GM21737 (cell line): ENCODE measurements at regions not wholly inside any gene's neighbourhood (a gene's known extent, or its start where the extent isn't known, plus 50 kb on each side); places are given as distances from the start of the nearest gene placed in this dataset.
"Not testable (repeated sequence)": the region's sequence is repeated elsewhere in the genome, so short reads cannot be mapped to it uniquely, and the experiment has no call there.

Experiments used
- ATAC-seq: cut with Tn5 transposase; IDR thresholded peaks from one replicate; pipeline ENCODE4 v1.9.1; 2021; ENCODE audit warnings: mild to moderate bottlenecking, moderate library complexity; ENCODE audit not compliant: unreplicated experiment

DNA sequence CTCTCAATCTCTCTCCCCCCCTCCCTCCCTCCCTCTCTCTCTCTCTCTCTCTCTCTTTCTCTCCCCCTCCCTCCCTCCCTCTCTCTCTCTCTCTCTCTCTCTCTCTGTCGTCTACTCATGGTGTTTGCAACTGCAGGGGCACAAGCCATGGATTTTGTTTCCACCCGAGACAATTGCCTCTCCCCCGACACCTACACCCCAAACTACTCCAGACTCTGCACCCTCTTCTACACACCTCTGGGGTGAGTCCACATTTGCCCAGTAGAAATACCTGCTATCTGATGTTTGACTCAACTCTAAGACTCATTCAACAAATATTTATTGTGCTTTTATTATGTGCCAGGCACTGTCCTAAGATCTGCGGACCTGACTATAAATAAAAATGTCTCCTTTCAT is 93.7 kb downstream of the TMEM17 start:
- ATAC-seq: no peak

DNA sequence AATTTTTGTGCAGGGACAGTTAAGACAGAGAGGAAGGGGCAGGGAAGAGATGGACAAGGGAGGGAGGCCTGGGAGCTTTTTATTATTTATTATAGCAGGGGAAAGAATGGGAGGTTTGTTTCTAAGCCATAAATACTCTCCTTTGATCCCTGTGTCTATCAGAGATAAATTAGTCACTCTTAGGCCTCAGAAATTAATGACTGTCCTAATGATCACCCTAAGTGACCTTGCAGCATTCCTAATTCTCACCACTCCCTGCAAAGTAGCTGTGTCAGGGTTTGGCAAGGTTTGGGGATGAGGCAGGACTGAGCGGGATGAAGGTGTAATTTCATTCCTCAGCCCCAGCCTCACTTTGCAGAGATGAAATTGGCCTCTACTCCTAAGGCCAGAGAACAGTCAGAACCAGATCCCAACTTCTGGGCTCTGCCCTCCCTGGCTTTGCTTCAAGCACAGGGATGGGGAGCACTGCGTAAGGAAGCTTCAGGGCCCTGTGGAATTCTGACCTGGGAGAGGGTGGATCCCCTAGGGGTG is 95.0 kb downstream of the TMEM17 start:
- no peak for ATAC-seq

DNA sequence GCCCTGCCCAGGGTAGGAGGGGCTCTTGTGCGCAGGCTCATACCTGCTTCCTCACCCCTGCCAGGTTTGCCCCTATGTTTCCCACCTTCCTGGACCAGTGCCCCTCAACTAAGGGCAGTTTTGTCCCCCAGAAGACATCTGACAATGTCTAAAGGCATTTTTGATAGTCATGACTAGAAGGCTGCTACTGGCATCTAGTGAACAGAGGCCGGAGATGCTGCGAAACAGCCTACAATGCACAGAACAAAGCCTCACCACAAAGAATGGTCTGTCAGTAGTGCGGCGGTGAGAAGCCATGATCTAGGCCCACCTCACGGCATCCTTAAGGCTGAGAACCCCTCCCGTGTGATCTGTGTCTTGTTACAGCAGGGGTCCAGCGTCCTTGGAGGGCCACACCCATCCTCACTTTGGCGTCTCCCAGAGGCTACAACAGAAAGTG is 96.0 kb downstream of the TMEM17 start:
- ATAC-seq: no peak

DNA sequence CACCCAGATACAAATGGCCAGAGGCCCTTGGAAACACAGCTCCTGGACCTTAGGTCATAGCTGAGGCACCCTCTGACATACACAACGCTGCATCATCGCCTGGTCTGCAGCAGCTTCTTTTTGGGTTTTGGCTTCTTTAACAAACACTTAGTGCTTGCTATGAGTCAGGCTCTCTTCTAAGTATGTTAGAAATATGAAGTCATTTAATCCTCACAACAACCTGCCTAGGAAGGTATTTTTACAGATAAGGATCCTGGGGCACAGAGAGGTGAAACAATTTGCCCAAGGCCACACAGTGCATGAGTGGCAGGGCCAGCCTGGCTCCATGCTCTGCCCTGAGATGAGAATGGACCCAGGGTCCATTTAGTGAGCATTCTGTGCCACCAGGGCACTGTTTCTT is 96.6 kb downstream of the TMEM17 start:
- no peak for ATAC-seq

DNA sequence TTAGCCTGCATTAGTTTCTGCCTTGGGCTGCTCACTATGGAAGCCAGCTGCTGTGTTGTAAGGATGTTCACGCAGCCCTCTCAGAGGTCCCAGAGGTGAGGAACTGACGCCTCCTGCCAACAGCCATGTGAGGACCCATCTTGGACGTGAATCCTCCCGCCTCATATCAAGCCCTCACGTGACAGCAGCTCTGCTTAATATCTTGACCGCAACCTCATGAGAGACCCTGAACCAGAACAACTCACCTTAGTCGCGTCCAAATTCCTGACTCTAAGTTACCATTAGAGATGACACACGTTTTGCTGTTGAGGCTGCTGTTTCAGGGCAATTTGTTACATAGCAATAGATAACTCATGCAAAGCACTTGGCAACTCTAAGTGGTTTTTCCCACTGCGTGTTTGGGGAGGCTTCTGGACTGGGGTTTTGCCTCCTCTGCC is 97.7 kb downstream of the TMEM17 start:
- no peak for ATAC-seq

DNA sequence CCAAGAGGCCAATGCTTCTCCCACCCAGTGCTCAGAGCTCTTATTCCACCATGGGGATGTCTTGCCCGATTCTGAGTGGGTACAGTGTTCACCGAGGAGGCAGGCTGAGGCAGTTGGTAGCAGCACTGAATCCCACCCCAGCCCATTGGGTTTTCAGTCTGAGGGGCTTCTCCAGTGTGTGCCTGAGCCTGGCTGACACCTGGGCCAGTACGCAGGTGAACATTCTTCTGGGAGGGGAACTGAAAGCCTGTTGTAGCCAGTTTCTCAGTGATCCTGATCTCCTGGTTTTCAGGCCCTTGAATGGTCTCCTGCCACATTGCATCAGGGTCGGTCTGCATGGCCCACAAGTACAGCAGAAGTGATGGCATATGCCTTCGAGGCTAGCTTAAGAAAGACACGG is 98.2 kb downstream of the TMEM17 start:
- ATAC-seq: no peak

DNA sequence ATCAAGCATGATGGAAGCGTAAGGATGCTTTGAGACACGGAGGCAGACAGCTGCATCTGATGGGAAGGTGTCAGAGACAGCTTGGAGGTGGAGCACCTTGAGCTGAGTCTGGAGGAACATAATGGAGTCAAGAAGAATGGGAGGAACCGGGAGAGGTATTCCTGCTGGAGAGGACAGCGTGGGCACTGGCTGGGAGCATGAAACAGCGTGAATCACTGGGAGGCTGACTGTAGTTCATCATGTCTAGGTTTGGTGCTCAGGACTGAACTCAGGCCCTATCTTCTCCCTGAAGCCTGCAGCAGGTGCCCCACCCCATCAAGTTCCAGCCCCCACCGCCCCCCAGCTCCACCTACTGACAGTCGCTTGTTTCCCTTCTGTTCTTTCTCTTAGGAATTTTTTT is 98.6 kb downstream of the TMEM17 start:
- no peak for ATAC-seq

DNA sequence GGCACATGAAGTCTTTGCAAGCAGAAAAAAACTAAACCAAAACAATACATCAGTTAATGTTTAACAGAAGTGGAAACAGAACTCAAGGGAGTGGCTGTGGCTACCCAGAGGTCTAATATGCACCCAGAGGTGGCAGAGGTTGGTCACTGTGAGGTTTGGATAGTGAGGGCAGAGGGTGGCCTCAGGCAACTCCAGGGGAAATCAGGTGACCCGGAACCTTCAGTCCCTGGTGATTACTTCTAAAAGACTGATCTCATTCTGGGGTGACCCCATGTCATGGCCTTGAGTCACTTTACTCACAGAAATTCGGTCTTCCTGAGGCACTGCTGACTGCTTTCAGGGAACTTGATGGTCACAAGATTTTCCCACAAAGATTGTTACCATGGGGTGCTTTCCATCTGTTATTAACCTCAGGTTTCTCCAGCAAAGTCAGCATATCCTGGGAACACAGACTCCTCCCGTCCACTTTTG is 99.4 kb downstream of the TMEM17 start:
- ATAC-seq: no peak

DNA sequence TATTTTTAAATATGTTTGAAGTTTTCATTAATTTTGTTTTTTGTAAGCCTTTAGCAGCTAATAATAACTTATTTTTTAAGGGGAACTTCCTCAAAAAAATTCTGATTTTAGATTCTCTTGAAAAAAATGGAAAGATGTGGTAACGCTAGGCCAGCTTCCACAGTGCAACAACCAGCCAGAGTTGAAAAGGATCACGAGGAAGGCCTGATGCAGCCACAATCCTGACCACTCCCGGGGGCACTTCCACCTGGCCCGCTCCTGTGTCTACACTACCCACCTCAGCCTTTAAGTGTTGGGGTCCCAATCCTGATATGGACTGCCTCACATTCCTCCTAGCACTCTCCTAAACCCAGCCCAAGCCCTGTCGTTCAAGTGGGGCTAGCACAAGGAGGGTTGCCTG is 101.1 kb downstream of the TMEM17 start:
- no peak for ATAC-seq

DNA sequence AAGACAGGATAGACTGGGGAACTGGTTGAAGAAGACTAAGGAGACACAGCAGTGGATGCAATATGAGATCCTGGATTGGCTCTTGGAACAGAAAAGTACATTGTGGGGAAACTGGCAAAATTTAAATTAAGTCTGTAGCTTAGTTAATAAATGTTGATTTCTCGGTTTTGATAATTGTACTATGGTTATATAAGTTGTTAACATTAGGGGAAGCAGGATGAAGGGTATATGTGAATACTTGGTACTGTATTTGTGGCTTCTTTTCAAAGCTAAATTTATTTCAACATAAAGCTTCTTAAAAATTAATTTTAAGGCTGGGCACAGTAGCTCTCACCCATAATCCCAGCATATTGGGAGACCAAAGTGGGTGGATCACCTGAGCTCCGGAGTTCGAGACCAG is 103.8 kb downstream of the TMEM17 start:
- no peak for ATAC-seq

DNA sequence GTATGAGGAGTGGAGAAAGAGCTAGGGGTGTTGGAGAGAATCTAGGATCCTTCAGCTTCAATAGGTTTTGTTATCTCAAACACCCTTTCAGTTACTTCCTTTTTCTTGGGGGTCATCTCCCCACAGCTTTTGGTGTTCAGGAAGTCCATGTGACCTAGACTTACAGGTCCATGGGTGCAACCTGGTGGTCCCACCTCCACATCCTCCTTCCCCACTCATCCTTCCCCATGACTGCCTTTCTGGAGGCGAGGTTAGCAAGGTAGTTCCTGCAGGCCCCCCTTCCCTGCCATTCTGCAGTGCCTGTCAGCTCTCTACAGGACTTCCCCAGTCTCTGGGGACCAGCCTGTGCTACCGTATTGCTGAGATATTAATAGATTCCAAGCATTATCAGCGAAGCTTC is 107.6 kb downstream of the TMEM17 start:
- no peak for ATAC-seq

DNA sequence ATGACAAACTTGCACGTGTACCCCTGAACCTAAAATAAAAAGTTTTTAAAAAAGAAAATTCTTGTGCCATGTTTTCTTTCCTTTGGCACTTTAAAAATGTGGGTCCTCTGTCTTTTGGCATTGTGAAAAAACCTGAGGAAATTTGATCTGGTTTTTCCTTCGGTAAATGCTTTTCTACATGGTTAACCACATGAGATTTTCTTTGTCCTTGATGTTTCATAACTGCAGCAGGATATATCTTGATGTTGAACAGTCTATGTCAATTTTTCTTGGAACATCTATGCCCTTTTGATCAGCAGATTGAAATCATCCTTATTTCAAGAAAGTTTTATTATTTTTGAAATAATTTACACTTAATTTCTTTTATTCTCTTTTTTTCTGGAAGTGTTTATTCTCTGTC is 109.1 kb downstream of the TMEM17 start:
- no peak for ATAC-seq

DNA sequence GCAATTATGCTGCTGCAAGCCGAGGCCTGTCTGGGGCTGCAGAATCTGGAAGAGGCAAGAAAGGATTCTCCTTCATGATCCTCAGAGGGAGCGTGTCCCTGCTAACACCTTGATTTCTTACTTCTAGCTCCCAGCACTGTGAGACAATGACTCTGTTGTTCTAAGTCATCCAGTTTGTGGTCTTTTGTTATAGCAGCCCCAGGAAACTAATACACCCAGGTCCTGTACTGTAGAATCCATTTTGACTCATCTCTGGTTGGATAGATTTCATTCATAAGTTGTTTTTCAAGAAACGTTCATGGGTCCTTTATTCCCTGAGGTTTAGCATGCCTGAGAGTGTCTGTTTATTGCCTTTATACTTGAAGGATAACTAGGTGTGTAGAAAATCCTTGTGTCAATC is 112.7 kb downstream of the TMEM17 start:
- ATAC-seq: no peak

DNA sequence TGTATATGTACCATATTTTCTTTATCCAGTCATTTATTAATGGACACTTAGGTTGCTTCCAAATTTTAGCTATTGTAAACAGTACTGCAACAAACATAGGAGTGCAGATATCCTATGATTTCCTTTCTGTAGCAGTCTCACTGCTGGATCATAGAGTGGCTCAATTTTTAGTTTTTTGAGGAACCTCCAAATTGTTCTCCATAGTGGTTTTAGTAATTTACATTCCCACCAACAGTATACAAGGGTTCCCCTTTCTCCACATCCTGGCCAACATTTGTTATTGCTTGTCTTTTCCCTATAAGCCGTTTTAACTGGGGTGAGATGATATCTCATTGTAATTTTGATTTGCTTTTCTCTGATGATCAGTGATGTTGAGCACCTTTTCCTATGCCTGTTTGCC is 114.3 kb downstream of the TMEM17 start:
- no peak for ATAC-seq

DNA sequence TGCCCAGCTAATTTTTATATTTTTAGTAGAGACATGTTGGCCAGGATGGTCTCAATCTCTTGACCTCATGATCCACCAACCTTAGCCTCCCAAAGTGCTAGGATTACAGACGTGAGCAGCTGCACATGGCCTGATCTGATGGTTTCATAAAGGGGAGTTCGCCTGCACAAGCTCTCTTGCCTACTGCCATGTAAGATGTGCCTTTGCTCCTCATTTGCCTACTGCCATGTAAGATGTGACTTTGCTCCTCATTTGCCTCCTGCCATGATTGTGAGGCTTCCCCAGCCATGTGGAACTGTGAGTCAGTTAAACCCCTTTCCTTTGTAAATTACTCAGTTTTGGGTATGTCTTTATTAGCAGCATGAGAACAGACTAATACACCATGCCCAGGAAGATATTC is 119.6 kb downstream of the TMEM17 start:
- not testable (repeated sequence) for ATAC-seq

DNA sequence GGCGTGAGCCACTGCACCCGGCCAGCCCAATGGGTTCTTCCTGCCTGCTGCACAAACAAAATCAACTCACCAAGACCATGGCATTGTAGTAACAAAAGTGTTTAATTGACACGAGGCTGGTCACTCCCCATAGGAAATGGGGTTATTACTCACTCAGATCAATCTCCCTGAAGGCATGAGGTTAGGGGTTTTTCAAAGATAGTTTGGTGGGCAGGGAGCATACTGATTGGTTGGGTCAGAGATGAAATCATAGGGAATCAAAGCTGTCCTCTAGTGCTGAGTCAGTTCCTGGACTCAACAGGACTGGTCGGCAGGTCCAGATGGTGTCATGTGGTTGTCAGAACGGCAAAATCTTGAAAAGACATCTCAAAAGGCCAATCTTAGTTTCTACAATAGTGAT is 122.1 kb downstream of the TMEM17 start:
- ATAC-seq: no peak

DNA sequence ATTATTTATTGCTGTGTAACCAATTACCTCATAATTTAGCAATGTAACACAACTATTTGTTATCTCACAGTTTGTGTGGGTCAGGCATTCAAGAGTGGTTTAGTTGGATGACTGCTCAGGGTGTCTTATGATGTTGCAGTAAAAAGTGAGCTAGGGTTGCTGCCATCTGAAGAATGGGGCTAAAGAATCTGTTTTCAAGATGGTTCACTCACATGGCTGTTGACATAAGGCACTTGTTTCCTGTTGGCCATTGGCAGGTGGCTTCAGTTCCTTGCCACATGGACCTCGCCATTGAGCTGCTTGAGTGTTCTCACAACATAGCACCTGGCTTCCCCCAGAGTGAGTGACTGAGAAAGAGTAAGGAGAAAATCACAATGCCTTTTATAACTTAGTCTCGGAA is 123.2 kb downstream of the TMEM17 start:
- ATAC-seq: no peak

DNA sequence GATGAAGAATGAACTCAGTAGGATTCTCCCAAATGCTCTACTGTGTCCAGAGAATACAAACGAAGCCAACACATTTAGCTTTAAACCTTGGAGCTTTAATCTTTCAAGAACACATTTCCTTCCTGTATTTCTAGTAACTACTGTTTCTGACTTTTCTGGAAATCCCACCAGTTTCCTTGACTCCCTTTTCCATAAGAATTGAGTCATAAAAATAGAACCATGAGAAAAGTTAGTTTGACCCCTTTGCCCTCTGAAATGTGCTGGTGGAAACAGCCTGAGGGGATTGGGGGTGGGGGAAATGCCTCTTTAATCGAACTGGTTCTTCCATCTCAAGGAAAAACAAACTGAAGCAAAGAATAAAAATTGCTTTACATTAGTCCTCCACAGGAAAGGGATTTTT is 123.9 kb downstream of the TMEM17 start:
- ATAC-seq: no peak

DNA sequence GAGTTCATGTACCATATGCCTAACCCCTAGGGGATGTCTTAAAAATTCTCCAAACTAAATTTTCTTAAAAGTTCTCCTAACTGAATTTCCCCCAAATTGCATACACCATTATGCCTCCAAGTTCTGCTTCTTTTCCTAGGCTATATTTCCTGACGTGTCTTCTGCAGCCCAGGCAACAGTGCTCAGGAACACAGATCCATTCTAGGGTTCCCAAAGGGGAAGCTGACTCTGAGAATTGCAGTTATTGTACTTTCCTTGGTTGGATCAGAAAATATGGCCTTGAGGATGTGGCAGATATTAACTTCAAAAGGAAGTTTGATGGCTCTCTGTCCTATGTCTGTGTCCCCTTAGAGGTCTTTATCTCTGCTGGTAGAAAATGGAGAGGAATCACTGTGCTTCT is 124.3 kb downstream of the TMEM17 start:
- ATAC-seq: no peak

DNA sequence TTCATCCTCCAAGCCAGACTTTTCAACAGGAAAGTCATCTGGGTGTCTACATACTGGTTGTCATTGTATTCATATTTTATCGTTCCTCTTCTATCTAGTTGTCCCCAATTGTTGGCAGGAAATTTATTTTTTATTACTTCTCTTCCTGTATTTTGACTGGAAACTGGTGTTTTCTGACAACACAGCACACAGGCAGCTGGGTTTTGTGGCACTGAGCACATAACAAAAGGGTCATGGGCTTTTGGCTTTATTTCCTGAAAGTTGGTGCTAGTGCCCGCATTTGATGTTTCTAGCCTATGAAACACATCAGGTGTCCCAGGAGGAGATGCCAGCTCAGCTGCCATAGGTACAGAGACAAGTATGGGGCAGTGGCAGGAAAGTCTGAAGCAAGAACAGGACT is 126.4 kb downstream of the TMEM17 start:
- no peak for ATAC-seq

DNA sequence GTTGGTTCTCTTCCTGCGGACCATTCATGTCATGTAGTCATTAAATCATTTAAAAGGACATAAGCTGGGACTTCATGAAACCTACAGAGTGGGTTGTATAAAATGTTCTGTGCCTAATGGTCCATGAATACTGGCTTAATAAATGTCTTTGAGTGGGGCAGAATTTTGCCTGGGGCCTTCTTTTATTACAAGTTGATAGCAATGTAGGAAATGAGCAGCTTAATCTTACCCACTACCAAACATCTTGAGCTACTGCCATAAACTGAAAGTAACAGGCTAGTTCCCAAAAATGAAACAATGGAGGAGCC is 130.9 kb downstream of the TMEM17 start:
- no peak for ATAC-seq

DNA sequence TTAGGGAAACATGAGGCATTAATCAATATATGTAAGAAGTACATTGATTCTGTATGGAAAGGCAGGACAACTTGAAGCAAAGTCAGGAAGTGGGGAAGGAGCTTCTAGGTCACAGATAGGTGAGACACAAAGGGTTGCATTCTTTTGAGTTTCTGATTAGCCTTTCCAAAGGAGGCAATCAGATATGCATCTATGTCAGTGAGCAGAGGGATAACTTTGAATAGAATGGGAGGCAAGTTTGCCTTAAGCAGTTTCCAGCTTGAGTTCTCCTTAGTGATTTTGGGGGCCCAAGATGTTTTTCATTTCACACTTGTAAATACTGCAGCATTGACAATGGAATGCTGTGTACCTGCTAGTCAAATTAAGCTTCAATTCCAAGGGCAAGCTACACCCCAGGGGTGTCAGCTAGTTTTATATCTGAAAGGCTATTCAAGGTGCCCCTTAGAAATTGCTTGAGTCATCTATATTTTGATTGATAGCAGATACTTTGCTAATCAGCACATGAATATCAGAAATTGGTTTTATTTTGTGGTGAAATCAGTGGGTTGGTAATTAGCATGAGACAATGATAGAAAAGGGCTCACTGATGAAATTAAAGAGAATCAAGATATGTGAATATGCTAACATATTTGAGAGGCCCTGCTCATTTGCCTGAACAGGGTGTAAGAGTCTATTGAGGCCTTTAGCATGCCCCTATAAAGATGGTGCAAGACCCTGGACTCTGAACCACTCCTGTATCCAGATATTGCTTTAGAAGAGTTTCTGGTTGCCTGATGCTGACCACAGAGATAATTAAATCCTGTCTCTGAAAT is 131.5 kb downstream of the TMEM17 start:
- no peak for ATAC-seq

DNA sequence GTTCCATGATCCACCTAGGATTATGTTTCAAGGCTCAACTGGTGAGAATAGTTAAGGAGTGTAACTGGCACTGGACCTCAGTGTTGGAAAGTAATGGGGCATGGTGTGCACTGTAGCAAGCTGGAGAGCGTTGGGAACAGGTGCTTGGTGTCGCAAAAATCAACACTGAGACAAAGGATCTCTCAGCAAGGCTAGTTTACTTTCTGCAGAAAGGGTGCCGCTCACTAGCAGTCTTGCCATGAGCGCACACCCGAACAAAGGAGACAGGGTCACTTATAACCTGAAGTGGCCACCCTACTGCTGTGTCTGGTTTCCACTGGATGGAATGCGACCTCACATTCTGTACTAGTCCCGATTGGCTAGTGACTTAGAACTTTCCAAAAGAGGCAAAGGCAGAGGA is 133.2 kb downstream of the TMEM17 start:
- no peak for ATAC-seq
